ENCODE measurements at regions not wholly inside any gene's neighbourhood (a gene's known extent, or its start where the extent isn't known, plus 50 kb on each side); places are given as distances from the start of the nearest gene placed in this dataset.

DNA sequence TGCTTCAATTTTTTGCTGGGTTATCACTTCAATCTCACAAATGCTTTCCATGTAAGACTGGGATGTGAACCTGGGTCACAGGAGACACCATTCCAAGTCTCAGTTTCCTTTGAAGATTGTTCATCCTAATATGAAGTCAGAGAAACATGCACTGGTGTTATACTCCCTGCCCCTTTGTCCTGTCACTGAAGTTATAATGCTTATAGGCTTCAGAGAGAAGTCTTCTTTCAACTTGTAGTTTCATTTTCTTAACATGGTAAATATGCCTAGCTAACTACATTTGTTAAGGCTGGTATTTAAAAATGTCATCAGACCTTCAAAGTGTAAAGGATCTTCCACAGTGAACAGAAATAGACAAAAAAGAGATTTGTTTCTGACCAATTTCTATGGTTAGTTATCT, 1195.9 kb downstream of the MRPL39 start:
- TF ChIP-seq, protein P1, sequence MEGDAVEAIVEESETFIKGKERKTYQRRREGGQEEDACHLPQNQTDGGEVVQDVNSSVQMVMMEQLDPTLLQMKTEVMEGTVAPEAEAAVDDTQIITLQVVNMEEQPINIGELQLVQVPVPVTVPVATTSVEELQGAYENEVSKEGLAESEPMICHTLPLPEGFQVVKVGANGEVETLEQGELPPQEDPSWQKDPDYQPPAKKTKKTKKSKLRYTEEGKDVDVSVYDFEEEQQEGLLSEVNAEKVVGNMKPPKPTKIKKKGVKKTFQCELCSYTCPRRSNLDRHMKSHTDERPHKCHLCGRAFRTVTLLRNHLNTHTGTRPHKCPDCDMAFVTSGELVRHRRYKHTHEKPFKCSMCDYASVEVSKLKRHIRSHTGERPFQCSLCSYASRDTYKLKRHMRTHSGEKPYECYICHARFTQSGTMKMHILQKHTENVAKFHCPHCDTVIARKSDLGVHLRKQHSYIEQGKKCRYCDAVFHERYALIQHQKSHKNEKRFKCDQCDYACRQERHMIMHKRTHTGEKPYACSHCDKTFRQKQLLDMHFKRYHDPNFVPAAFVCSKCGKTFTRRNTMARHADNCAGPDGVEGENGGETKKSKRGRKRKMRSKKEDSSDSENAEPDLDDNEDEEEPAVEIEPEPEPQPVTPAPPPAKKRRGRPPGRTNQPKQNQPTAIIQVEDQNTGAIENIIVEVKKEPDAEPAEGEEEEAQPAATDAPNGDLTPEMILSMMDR (IDR thresholded peaks at IDR 0.05), result no peak
- TF ChIP-seq POLR2A (IDR thresholded peaks at IDR 0.05), result no peak
- TF ChIP-seq POLR2AphosphoS5 (IDR thresholded peaks at IDR 0.05), result no peak
- TF ChIP-seq EP300 (IDR thresholded peaks at IDR 0.05), result no peak
